Heart right ventricle (tissue), 16 donors: ENCODE measurements at regions not wholly inside any gene's neighbourhood (a gene's known extent, or its start where the extent isn't known, plus 50 kb on each side); places are given as distances from the start of the nearest gene placed in this dataset.

Source experiments
- ATAC-seq, 8 donors: fragments of 200-7000 bp; cut with Tn5 transposase; one replicate each; pipeline ENCODE4 v1.9.1; 2020; ENCODE audit warnings: mild to moderate bottlenecking in 8 of 8, moderate library complexity in 8 of 8, moderate number of reproducible peaks in 1 of 8
- DNase-seq, 2 donors: peaks; one replicate each; pipeline ENCODE4 v3.0.0-alpha.2; 2020
- H3K27ac ChIP-seq, 10 donors: fragments of 200-600 bp; sonication (generic) in 2 of 10; one replicate each; pipeline versions ENCODE4 v1.5.0 to v1.8.0; 2020 to 2022; ENCODE audit warnings: mild to moderate bottlenecking in 3 of 10
- H3K27me3 ChIP-seq, 7 donors: fragments of 200-600 bp; one replicate each; pipeline ENCODE4 v1.8.0; 2021 to 2022; ENCODE audit warnings: mild to moderate bottlenecking in 2 of 7
- H3K36me3 ChIP-seq, 9 donors: fragments of 200-600 bp; sonication (generic) in 1 of 9; one replicate each; pipeline versions ENCODE4 v1.5.0 to v1.8.0; 2020 to 2022; ENCODE audit warnings: mild to moderate bottlenecking in 2 of 9
- H3K4me1 ChIP-seq, 9 donors: fragments of 200-600 bp; sonication (generic) in 1 of 9; one replicate each; pipeline versions ENCODE4 v1.5.0 to v1.8.0; 2020 to 2022; ENCODE audit warnings: mild to moderate bottlenecking in 4 of 9
- H3K4me3 ChIP-seq, 10 donors: fragments of 200-600 bp; sonication (generic) in 2 of 10; one replicate each; pipeline versions ENCODE4 v1.5.0 to v1.8.0; 2020 to 2022; ENCODE audit warnings: mild to moderate bottlenecking in 7 of 10, moderate library complexity in 2 of 10
- H3K9me3 ChIP-seq, 11 donors: fragments of 200-600 bp in 10 of 11; sonication (generic) in 2 of 11; one replicate each; pipeline versions ENCODE4 v1.5.0 to v1.8.0; 2013 to 2022; ENCODE audit warnings: mild to moderate bottlenecking in 2 of 11, control low read depth in 1 of 11, moderate library complexity in 1 of 11
- CTCF ChIP-seq, 9 donors: fragments of 200-600 bp; sonication (generic) in 2 of 9; IDR thresholded peaks; one replicate each; pipeline versions ENCODE4 v1.5.0 to v1.8.0; 2021 to 2022; ENCODE audit warnings: antibody characterized with exemption in 9 of 9, mild to moderate bottlenecking in 5 of 9, moderate library complexity in 1 of 9
- WGBS, 2 donors: extraction: QIAGEN DNeasy Blood & Tissue Kit; methylation state at CpG; one replicate each; pipeline ENCODE4 v1.1.7; 2013; ENCODE audit warnings: inconsistent platforms in 1 of 2; 5-methylcytosine and 5-hydroxymethylcytosine counted together
- intact Hi-C, 10 donors: fragments of 100-400 bp; cut with DNase I; formaldehyde crosslinking; loops; one replicate each; pipeline versions ENCODE4 v1.11.1 to v1.14.2; 2022
- donor health status: Arrhythmogenic right ventricular cardiomyopathy.
- donor health status: ischemic (EF 13 %, LVEDD 7.1; RV severe dilation, severe dysfunction).
- donor health status: healthy with polysubstance abuse.
- donor health status: DM: no; HTN: yes; CAD: no.
- donor health status: DM: no; HTN: no; CAD: no.
- donor health status: ischemic (EF 25% LVEDD 6.9; RV normal size, moderate dysfunction).
- donor health status: ischemic (EF 25% LVEDD 5.7; RV mildly dilated, moderate dysfunction).
- donor health status: healthy.
- donor health status: DM: yes; HTN: yes; CAD: no.
- donor health status: Ischemic cardiomyopathy.
- donor health status: ischemic (EF 35%, LVEDD 5.7; RV mildly dilated, moderate dysfunction).
- donor health status: nonischemic (EF 11% LVEDD 7.7; RV severe dilation, severe dysfunction).
- donor health status: DM: yes; HTN: yes; CAD: no.
- donor health status: PGD.
- donor health status: ischemic (EF 29% LVEDD 5.4; RV normal size, mild dysfunction).
- donor health status: nonischemic (EF 23%, LVEDD 6.1; RV moderate dilation, normal function).

- Histone ChIP-seq H3K27me3 (no peaks in the 10 kb centered on the region), H3K27ac (no peak overlapping the region), H3K9me3 (no peaks in the 10 kb centered on the region), H3K4me1 (peaks cover 0 to 28% (median 9%) of the 10 kb centered on the region in 9 donors), H3K36me3 (no peaks in the 10 kb centered on the region), H3K4me3 (no peak overlapping the region)
- DNase-seq: no peak
- TF ChIP-seq CTCF (IDR thresholded peaks at IDR 0.05): no peak
- intact Hi-C loops: loop anchor here in 4 of 10 donors (5.0 to 10.0 kb wide), 3 partner anchors 1141 to 1341 kb away; no protein-coding TSS in a partner anchor
- WGBS, 2 donors: 86 to 87% methylated on average over 6 of the region's 6 CpGs
- ATAC-seq: no peak
These were observed 66.0 kb downstream of the KLF4 start for GRCh38 chr9:107423540-107423939.

GRCh38 chr9:107422189-107423185 lies 67.1 kb downstream of the KLF4 start:
- Histone ChIP-seq H3K36me3 (no peaks in the 10 kb centered on the region), H3K4me3 (no peak overlapping the region), H3K27me3 (no peaks in the 10 kb centered on the region), H3K9me3 (no peaks in the 10 kb centered on the region), H3K27ac (no peak overlapping the region), H3K4me1 (peaks cover 0 to 28% (median 9%) of the 10 kb centered on the region in 9 donors)
- intact Hi-C loops: loop anchor here in 4 of 10 donors (5.0 to 10.0 kb wide), 3 partner anchors 1142 to 1342 kb away; no protein-coding TSS in a partner anchor
- 35% methylated on average over 9 of the region's 9 CpGs for WGBS, 2 donors
- TF ChIP-seq CTCF (IDR thresholded peaks at IDR 0.05): peak; percentile 15 to 71 (median 64)
- ATAC-seq (peak; percentile 68 to 82 (median 72)), DNase-seq (peak; percentile 65 to 71)

- Histone ChIP-seq H3K9me3 (peaks cover 0 to 5% (median 0%) of the 10 kb centered on the region in 11 donors), H3K36me3 (no peaks in the 10 kb centered on the region), H3K27ac (no peak overlapping the region), H3K4me1 (no peaks in the 10 kb centered on the region), H3K4me3 (no peak overlapping the region), H3K27me3 (no peaks in the 10 kb centered on the region)
- DNase-seq: no peak
- TF ChIP-seq CTCF (IDR thresholded peaks at IDR 0.05): no peak
- WGBS, 2 donors: 97 to 98% methylated on average over 3 of the region's 3 CpGs
- no peak for ATAC-seq
- intact Hi-C loops: loop anchor here in 1 of 10 donors (10.0 kb wide), 1 partner anchor 166 kb away; no protein-coding TSS in a partner anchor
These were observed 79.1 kb downstream of the KLF4 start for GRCh38 chr9:107410420-107410819.

GRCh38 chr9:107409581-107410389 lies 79.8 kb downstream of the KLF4 start:
- no peak for TF ChIP-seq CTCF (IDR thresholded peaks at IDR 0.05)

More at GRCh38 chr9:107409581-107410389, 79.8 kb downstream of the KLF4 start:
- no peaks in the 10 kb centered on the region for H3K36me3 ChIP-seq
- H3K27me3 ChIP-seq: no peaks in the 10 kb centered on the region
- ATAC-seq: no peak
- no peak for DNase-seq
- H3K4me1 ChIP-seq: no peaks in the 10 kb centered on the region
- no peak overlapping the region for H3K4me3 ChIP-seq
- peaks cover 0 to 5% (median 0%) of the 10 kb centered on the region in 11 donors for H3K9me3 ChIP-seq
- no peak overlapping the region for H3K27ac ChIP-seq
- WGBS, 2 donors: 71 to 74% methylated on average over 13 of the region's 13 CpGs
- intact Hi-C loops: loop anchor here in 1 of 10 donors (10.0 kb wide), 1 partner anchor 165 kb away; no protein-coding TSS in a partner anchor
